ENCODE measurements at regions not wholly inside any gene's neighbourhood (a gene's known extent, or its start where the extent isn't known, plus 50 kb on each side); places are given as distances from the start of the nearest gene placed in this dataset.

DNA sequence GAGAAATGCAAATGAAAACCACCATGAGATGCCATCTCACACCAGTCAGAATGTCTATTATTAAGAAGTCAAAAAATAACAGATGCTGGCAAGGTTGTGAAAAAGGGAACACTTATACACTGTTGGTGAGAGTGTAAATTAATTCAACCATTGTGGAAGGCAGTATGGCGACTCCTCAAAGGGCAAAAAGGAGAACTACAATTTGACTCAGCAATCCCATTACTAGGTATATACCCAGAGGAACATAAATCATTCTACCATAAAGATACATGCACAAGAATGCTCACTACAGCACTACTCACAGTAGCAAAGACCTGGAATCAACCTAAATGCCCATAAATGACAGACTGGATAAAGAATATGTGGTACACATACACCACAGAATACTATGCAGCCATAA is 161.1 kb upstream of the PDGFD start:
- no peak overlapping the region for H3K27ac ChIP-seq (ENCODE audit: low read depth, low read length)
- H3K79me2 ChIP-seq (ENCODE audit: control insufficient read depth, insufficient read depth, low read length, unreplicated experiment), result no peaks in the 10 kb centered on the region
- no peaks in the 10 kb centered on the region for H3K36me3 ChIP-seq (ENCODE audit: insufficient read depth, low read length)
- H3K4me3 ChIP-seq (ENCODE audit: low read depth, low read length), result no peak overlapping the region
- no peaks in the 10 kb centered on the region for H3K27me3 ChIP-seq (ENCODE audit: insufficient read depth, low read length)
- no peaks in the 10 kb centered on the region for H3K4me1 ChIP-seq (ENCODE audit: control insufficient read depth, insufficient read depth, low read length, unreplicated experiment)
- no peak overlapping the region for H2AFZ ChIP-seq (ENCODE audit: low read length, unreplicated experiment)

- Histone ChIP-seq H3K27ac (ENCODE audit: low read depth, low read length) (no peak overlapping the region), H3K27me3 (ENCODE audit: insufficient read depth, low read length) (no peaks in the 10 kb centered on the region)
Observed at GRCh38 chr11:104324276-104324675, 160.3 kb upstream of the PDGFD start.

GRCh38 chr11:104323841-104324240 is 159.9 kb upstream of the PDGFD start:
- Histone ChIP-seq H3K4me3 (ENCODE audit: low read depth, low read length) (no peak overlapping the region), H3K79me2 (ENCODE audit: control insufficient read depth, insufficient read depth, low read length, unreplicated experiment) (no peaks in the 10 kb centered on the region), H3K27me3 (ENCODE audit: insufficient read depth, low read length) (no peaks in the 10 kb centered on the region), H3K36me3 (ENCODE audit: insufficient read depth, low read length) (no peaks in the 10 kb centered on the region), H3K4me1 (ENCODE audit: control insufficient read depth, insufficient read depth, low read length, unreplicated experiment) (no peaks in the 10 kb centered on the region), H3K27ac (ENCODE audit: low read depth, low read length) (no peak overlapping the region), H2AFZ (ENCODE audit: low read length, unreplicated experiment) (no peak overlapping the region)

More at GRCh38 chr11:104324276-104324675, 160.3 kb upstream of the PDGFD start:
- no peaks in the 10 kb centered on the region for H3K4me1 ChIP-seq (ENCODE audit: control insufficient read depth, insufficient read depth, low read length, unreplicated experiment)
- no peak overlapping the region for H2AFZ ChIP-seq (ENCODE audit: low read length, unreplicated experiment)
- no peaks in the 10 kb centered on the region for H3K36me3 ChIP-seq (ENCODE audit: insufficient read depth, low read length)
- no peak overlapping the region for H3K4me3 ChIP-seq (ENCODE audit: low read depth, low read length)
- H3K79me2 ChIP-seq (ENCODE audit: control insufficient read depth, insufficient read depth, low read length, unreplicated experiment), result no peaks in the 10 kb centered on the region

GRCh38 chr11:104322696-104323095 is 158.7 kb upstream of the PDGFD start:
- Histone ChIP-seq H3K27me3 (ENCODE audit: insufficient read depth, low read length) (no peaks in the 10 kb centered on the region), H3K4me3 (ENCODE audit: low read depth, low read length) (no peak overlapping the region), H3K36me3 (ENCODE audit: insufficient read depth, low read length) (no peaks in the 10 kb centered on the region), H3K4me1 (ENCODE audit: control insufficient read depth, insufficient read depth, low read length, unreplicated experiment) (no peaks in the 10 kb centered on the region), H3K27ac (ENCODE audit: low read depth, low read length) (no peak overlapping the region), H3K79me2 (ENCODE audit: control insufficient read depth, insufficient read depth, low read length, unreplicated experiment) (no peaks in the 10 kb centered on the region), H2AFZ (ENCODE audit: low read length, unreplicated experiment) (no peak overlapping the region)

DNA sequence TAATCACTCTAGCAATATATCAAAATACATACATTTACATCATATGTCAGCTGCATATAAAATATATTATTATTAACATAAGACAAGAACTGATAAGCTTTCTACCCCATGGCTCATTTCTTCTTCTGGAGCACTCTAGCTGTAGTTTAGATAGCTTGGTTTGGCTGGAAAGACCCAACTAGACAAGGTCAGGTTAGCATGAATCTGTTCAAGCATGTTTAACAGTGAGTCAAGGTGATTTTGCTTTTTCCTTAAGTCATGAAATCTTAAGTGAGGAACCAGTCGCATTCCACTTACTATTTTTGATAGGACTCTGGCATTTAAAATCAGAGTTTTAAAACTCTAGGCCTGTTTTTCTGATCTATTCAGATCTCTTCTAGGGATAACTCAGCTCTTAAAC is 157.0 kb upstream of the PDGFD start:
- H3K79me2 ChIP-seq (ENCODE audit: control insufficient read depth, insufficient read depth, low read length, unreplicated experiment), result no peaks in the 10 kb centered on the region
- H3K27me3 ChIP-seq (ENCODE audit: insufficient read depth, low read length), result no peaks in the 10 kb centered on the region
- H3K27ac ChIP-seq (ENCODE audit: low read depth, low read length), result no peak overlapping the region
- no peaks in the 10 kb centered on the region for H3K4me1 ChIP-seq (ENCODE audit: control insufficient read depth, insufficient read depth, low read length, unreplicated experiment)
- H3K36me3 ChIP-seq (ENCODE audit: insufficient read depth, low read length), result no peaks in the 10 kb centered on the region
- no peak overlapping the region for H3K4me3 ChIP-seq (ENCODE audit: low read depth, low read length)
- no peak overlapping the region for H2AFZ ChIP-seq (ENCODE audit: low read length, unreplicated experiment)

DNA sequence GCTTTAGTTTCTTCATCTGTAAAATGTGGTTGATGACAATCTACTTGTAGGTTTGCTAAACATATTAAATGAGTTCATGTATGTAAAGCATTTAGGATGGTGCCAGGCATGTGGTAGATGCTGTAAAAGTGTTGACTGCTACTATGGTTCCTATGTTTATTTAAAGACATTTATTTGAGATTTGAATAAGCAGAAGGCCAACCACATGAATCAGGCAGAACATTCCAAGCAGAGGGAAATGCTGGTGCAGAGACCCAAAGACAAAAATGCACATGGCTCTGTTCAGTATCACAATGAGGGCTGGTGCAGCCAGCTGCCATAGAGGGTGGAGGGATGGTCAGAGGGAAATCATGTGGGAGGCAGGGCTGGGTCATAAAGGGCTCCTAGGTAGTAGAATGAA is 156.2 kb upstream of the PDGFD start:
- Histone ChIP-seq H3K27me3 (ENCODE audit: insufficient read depth, low read length) (no peaks in the 10 kb centered on the region), H3K79me2 (ENCODE audit: control insufficient read depth, insufficient read depth, low read length, unreplicated experiment) (no peaks in the 10 kb centered on the region), H3K36me3 (ENCODE audit: insufficient read depth, low read length) (no peaks in the 10 kb centered on the region), H3K4me1 (ENCODE audit: control insufficient read depth, insufficient read depth, low read length, unreplicated experiment) (no peaks in the 10 kb centered on the region), H2AFZ (ENCODE audit: low read length, unreplicated experiment) (no peak overlapping the region), H3K4me3 (ENCODE audit: low read depth, low read length) (no peak overlapping the region), H3K27ac (ENCODE audit: low read depth, low read length) (no peak overlapping the region)

GRCh38 chr11:104319396-104319795 is 155.4 kb upstream of the PDGFD start:
- H3K4me3 ChIP-seq (ENCODE audit: low read depth, low read length), result no peak overlapping the region
- H3K4me1 ChIP-seq (ENCODE audit: control insufficient read depth, insufficient read depth, low read length, unreplicated experiment), result no peaks in the 10 kb centered on the region
- H2AFZ ChIP-seq (ENCODE audit: low read length, unreplicated experiment), result no peak overlapping the region
- no peaks in the 10 kb centered on the region for H3K79me2 ChIP-seq (ENCODE audit: control insufficient read depth, insufficient read depth, low read length, unreplicated experiment)
- H3K27ac ChIP-seq (ENCODE audit: low read depth, low read length), result no peak overlapping the region
- no peaks in the 10 kb centered on the region for H3K36me3 ChIP-seq (ENCODE audit: insufficient read depth, low read length)
- H3K27me3 ChIP-seq (ENCODE audit: insufficient read depth, low read length), result no peaks in the 10 kb centered on the region

DNA sequence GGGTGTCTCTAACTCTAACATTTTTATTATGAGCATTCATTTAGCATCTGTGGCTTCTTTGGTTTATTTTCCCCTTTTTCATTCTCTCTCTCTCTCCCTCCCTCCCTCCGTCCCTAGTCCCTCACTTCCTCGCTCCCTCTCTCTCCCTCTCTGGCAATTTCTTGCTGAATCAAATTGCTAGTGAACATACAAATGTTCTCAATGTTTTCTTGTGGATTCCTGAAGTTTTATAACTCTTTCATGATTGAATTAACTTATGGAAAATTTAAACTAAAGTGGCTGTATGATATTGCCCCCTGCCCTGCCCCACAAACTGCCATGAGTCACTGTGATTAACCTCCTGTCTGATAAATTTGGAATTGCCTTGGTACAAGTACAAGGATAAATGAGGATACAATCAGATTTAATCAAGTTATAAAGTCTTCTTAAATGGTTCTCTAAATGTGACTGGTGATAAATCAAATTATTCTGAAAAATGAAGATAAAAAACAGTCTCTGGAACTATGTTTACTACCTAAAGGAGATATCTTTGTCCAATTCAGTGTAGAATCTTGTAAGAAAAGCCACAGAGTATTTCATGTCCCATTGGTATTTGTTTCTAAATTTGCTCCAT is 143.0 kb upstream of the PDGFD start:
- no peak overlapping the region for H3K4me3 ChIP-seq (ENCODE audit: low read depth, low read length)
- no peaks in the 10 kb centered on the region for H3K4me1 ChIP-seq (ENCODE audit: control insufficient read depth, insufficient read depth, low read length, unreplicated experiment)
- no peaks in the 10 kb centered on the region for H3K79me2 ChIP-seq (ENCODE audit: control insufficient read depth, insufficient read depth, low read length, unreplicated experiment)
- H3K27me3 ChIP-seq (ENCODE audit: insufficient read depth, low read length), result no peaks in the 10 kb centered on the region
- no peaks in the 10 kb centered on the region for H3K36me3 ChIP-seq (ENCODE audit: insufficient read depth, low read length)
- H2AFZ ChIP-seq (ENCODE audit: low read length, unreplicated experiment), result no peak overlapping the region
- no peak overlapping the region for H3K27ac ChIP-seq (ENCODE audit: low read depth, low read length)

- no peak overlapping the region for H3K4me3 ChIP-seq (ENCODE audit: low read depth, low read length)
- H2AFZ ChIP-seq (ENCODE audit: low read length, unreplicated experiment), result no peak overlapping the region
- H3K27me3 ChIP-seq (ENCODE audit: insufficient read depth, low read length), result no peaks in the 10 kb centered on the region
Observed at GRCh38 chr11:104301776-104302175, 137.8 kb upstream of the PDGFD start.

DNA sequence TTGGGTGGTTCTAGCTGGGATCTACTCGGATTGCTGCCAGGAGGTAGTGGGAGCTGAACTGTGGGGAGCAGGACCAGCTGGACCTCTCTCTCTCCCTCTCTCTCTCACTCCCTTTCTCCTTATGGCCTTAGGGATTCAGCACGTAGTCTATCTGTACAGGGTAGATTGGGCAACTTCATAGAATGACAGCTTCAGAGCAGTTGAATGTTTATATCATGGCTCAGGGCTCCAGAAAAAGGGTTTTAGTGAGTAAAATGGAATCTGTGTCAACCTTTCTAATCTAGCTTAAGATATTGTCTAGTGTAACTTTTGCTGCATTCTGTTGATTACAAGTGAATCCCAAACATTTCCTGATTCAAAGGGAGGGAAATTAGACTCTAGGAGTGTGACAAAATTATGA is 127.7 kb upstream of the PDGFD start:
- H3K36me3 ChIP-seq (ENCODE audit: insufficient read depth, low read length), result no peaks in the 10 kb centered on the region
- no peak overlapping the region for H3K27ac ChIP-seq (ENCODE audit: low read depth, low read length)
- H3K27me3 ChIP-seq (ENCODE audit: insufficient read depth, low read length), result no peaks in the 10 kb centered on the region
- no peaks in the 10 kb centered on the region for H3K79me2 ChIP-seq (ENCODE audit: control insufficient read depth, insufficient read depth, low read length, unreplicated experiment)
- no peak overlapping the region for H2AFZ ChIP-seq (ENCODE audit: low read length, unreplicated experiment)
- H3K4me3 ChIP-seq (ENCODE audit: low read depth, low read length), result no peak overlapping the region
- H3K4me1 ChIP-seq (ENCODE audit: control insufficient read depth, insufficient read depth, low read length, unreplicated experiment), result no peaks in the 10 kb centered on the region

More at GRCh38 chr11:104301776-104302175, 137.8 kb upstream of the PDGFD start:
- Histone ChIP-seq H3K36me3 (ENCODE audit: insufficient read depth, low read length) (no peaks in the 10 kb centered on the region), H3K79me2 (ENCODE audit: control insufficient read depth, insufficient read depth, low read length, unreplicated experiment) (no peaks in the 10 kb centered on the region), H3K27ac (ENCODE audit: low read depth, low read length) (no peak overlapping the region), H3K4me1 (ENCODE audit: control insufficient read depth, insufficient read depth, low read length, unreplicated experiment) (no peaks in the 10 kb centered on the region)

GRCh38 chr11:104286129-104286528 is 122.2 kb upstream of the PDGFD start:
- no peaks in the 10 kb centered on the region for H3K27me3 ChIP-seq (ENCODE audit: insufficient read depth, low read length)

More at GRCh38 chr11:104286129-104286528, 122.2 kb upstream of the PDGFD start:
- Histone ChIP-seq H2AFZ (ENCODE audit: low read length, unreplicated experiment) (no peak overlapping the region), H3K4me3 (ENCODE audit: low read depth, low read length) (no peak overlapping the region), H3K27ac (ENCODE audit: low read depth, low read length) (no peak overlapping the region), H3K4me1 (ENCODE audit: control insufficient read depth, insufficient read depth, low read length, unreplicated experiment) (no peaks in the 10 kb centered on the region), H3K79me2 (ENCODE audit: control insufficient read depth, insufficient read depth, low read length, unreplicated experiment) (no peaks in the 10 kb centered on the region), H3K36me3 (ENCODE audit: insufficient read depth, low read length) (no peaks in the 10 kb centered on the region)
